Brain pericyte (primary cell): ENCODE measurements at regions not wholly inside any gene's neighbourhood (a gene's known extent, or its start where the extent isn't known, plus 50 kb on each side); places are given as distances from the start of the nearest gene placed in this dataset.
"Not testable (repeated sequence)": the region's sequence is repeated elsewhere in the genome, so short reads cannot be mapped to it uniquely, and the experiment has no call there.

ENCODE experiments used
- DNase-seq: peaks from one replicate; pipeline ENCODE4 v3.0.0-alpha.2; 2012; ENCODE audit warnings: low read depth, low spot score

GRCh38 chr7:68371985-68372384 is 1226.3 kb upstream of the AUTS2 start:
- DNase-seq = no peak

- no peak for DNase-seq
Measured at GRCh38 chr7:68376131-68376661, 1222.1 kb upstream of the AUTS2 start.

- DNase-seq = no peak
Measured at GRCh38 chr7:68381731-68382130, 1216.5 kb upstream of the AUTS2 start.

- no peak for DNase-seq
Measured at GRCh38 chr7:68384581-68384980, 1213.7 kb upstream of the AUTS2 start.

GRCh38 chr7:68393051-68393450 is 1205.2 kb upstream of the AUTS2 start:
- DNase-seq = no peak

- no peak for DNase-seq
Measured at GRCh38 chr7:68394131-68394530, 1204.1 kb upstream of the AUTS2 start.

- no peak for DNase-seq
Measured at GRCh38 chr7:68399991-68400590, 1198.2 kb upstream of the AUTS2 start.

- no peak for DNase-seq
Measured at GRCh38 chr7:68400783-68401182, 1197.5 kb upstream of the AUTS2 start.

GRCh38 chr7:68401313-68401712 is 1197.0 kb upstream of the AUTS2 start:
- no peak for DNase-seq

GRCh38 chr7:68406480-68406879 is 1191.8 kb upstream of the AUTS2 start:
- no peak for DNase-seq

GRCh38 chr7:68407460-68407859 is 1190.8 kb upstream of the AUTS2 start:
- DNase-seq = no peak

- no peak for DNase-seq
Measured at GRCh38 chr7:68408873-68409272, 1189.4 kb upstream of the AUTS2 start.

GRCh38 chr7:68409851-68410250 is 1188.4 kb upstream of the AUTS2 start:
- no peak for DNase-seq

GRCh38 chr7:68410693-68411092 is 1187.6 kb upstream of the AUTS2 start:
- not testable (repeated sequence) for DNase-seq

- DNase-seq = no peak
Measured at GRCh38 chr7:68411742-68412141, 1186.5 kb upstream of the AUTS2 start.

- DNase-seq = no peak
Measured at GRCh38 chr7:68414631-68415425, 1183.4 kb upstream of the AUTS2 start.

GRCh38 chr7:68417002-68417401 is 1181.3 kb upstream of the AUTS2 start:
- no peak for DNase-seq

GRCh38 chr7:68417659-68418058 is 1180.6 kb upstream of the AUTS2 start:
- no peak for DNase-seq

GRCh38 chr7:68420342-68421192 is 1177.7 kb upstream of the AUTS2 start:
- no peak for DNase-seq

- DNase-seq = no peak
Measured at GRCh38 chr7:68421712-68422111, 1176.6 kb upstream of the AUTS2 start.

- no peak for DNase-seq
Measured at GRCh38 chr7:68422281-68422680, 1176.0 kb upstream of the AUTS2 start.

GRCh38 chr7:68423356-68423755 is 1174.9 kb upstream of the AUTS2 start:
- no peak for DNase-seq
